Fibroblast of villous mesenchyme (primary cell): ENCODE measurements at regions not wholly inside any gene's neighbourhood (a gene's known extent, or its start where the extent isn't known, plus 50 kb on each side); places are given as distances from the start of the nearest gene placed in this dataset.

Source experiments
- DNase-seq: peaks from one replicate; pipeline ENCODE4 v3.0.0-alpha.2; 2010; ENCODE audit warnings: low read depth
- H3K4me3 ChIP-seq: 2 replicates; pipeline ENCODE4 v1.5.1; 2011; ENCODE audit warnings: low read depth, mild to moderate bottlenecking, low read length
- CTCF ChIP-seq: IDR thresholded peaks from 2 replicates; pipeline ENCODE4 v1.5.1; 2012; ENCODE audit warnings: low read depth, mild to moderate bottlenecking, low read length; ENCODE audit not compliant: insufficient read depth

- no peak for DNase-seq
- H3K4me3 ChIP-seq = no peak overlapping the region
- TF ChIP-seq CTCF = no peak
These were observed 413.6 kb upstream of the ID2 start for GRCh38 chr2:8268172-8268783.

- DNase-seq = no peak
- no peak for TF ChIP-seq CTCF
- H3K4me3 ChIP-seq = no peak overlapping the region
These were observed 411.2 kb upstream of the ID2 start for GRCh38 chr2:8270699-8271098.

GRCh38 chr2:8271461-8271860, 410.4 kb upstream of the ID2 start:
- no peak for DNase-seq
- no peak for TF ChIP-seq CTCF
- H3K4me3 ChIP-seq = no peak overlapping the region

GRCh38 chr2:8276026-8276425, 405.8 kb upstream of the ID2 start:
- no peak for DNase-seq
- TF ChIP-seq CTCF = no peak
- no peak overlapping the region for H3K4me3 ChIP-seq

GRCh38 chr2:8277921-8278571, 403.8 kb upstream of the ID2 start:
- H3K4me3 ChIP-seq = no peak overlapping the region
- TF ChIP-seq CTCF = no peak
- no peak for DNase-seq

- no peak overlapping the region for H3K4me3 ChIP-seq
These were observed 403.0 kb upstream of the ID2 start for GRCh38 chr2:8278709-8279354.

More at GRCh38 chr2:8278709-8279354, 403.0 kb upstream of the ID2 start:
- no peak for DNase-seq
- TF ChIP-seq CTCF = no peak
